Upper lobe of left lung (tissue), 4 donors: ENCODE measurements at regions not wholly inside any gene's neighbourhood (a gene's known extent, or its start where the extent isn't known, plus 50 kb on each side); places are given as distances from the start of the nearest gene placed in this dataset.

ENCODE experiments used
- CTCF ChIP-seq, 6 experiments: fragments of 450-650 bp in 4 of 6; fragments of 200-600 bp in 2 of 6; sonication (generic) in 2 of 6; IDR thresholded peaks; one replicate each; pipeline ENCODE4 v1.5.1; 2016 to 2019; ENCODE audit warnings: antibody characterized with exemption in 6 of 6
- EP300 ChIP-seq, 4 donors: sonication (generic); formaldehyde crosslinking; IDR thresholded peaks; one replicate each; pipeline ENCODE4 v1.5.1; 2017; ENCODE audit warnings: antibody characterized with exemption in 4 of 4, control low read depth in 2 of 4
- POLR2A ChIP-seq, 4 donors: fragments of 450-650 bp; IDR thresholded peaks; one replicate each; pipeline ENCODE4 v1.5.1; 2016 to 2017; ENCODE audit warnings: antibody characterized with exemption in 4 of 4, mild to moderate bottlenecking in 2 of 4
- POLR2AphosphoS5 ChIP-seq, 2 donors: sonication (generic); formaldehyde crosslinking; IDR thresholded peaks; one replicate each; pipeline ENCODE4 v1.5.1; 2017; ENCODE audit warnings: antibody characterized with exemption in 2 of 2

- TF ChIP-seq POLR2A (IDR thresholded peaks at IDR 0.05) (no peak), CTCF (IDR thresholded peaks at IDR 0.05) (no peak), POLR2AphosphoS5 (IDR thresholded peaks at IDR 0.05) (no peak), EP300 (IDR thresholded peaks at IDR 0.05) (no peak)
These were observed 119.9 kb upstream of the PRR16 start for GRCh38 chr5:120344181-120344580.
